Endodermal cell (in vitro differentiated cells): ENCODE measurements at regions not wholly inside any gene's neighbourhood (a gene's known extent, or its start where the extent isn't known, plus 50 kb on each side); places are given as distances from the start of the nearest gene placed in this dataset.
A peak's percentile ranks its signal among the peaks of the same experiment; 100 is the strongest.

ENCODE experiments used
- DNase-seq: peaks from one replicate; pipeline ENCODE4 v3.0.0-alpha.2; 2017
- H3K27ac ChIP-seq: 2 replicates; pipeline ENCODE4 v1.5.1; 2013; ENCODE audit warnings: mild to moderate bottlenecking, low read depth, low read length, moderate library complexity
- H3K27me3 ChIP-seq: 2 replicates; pipeline ENCODE4 v1.6.1; 2013; ENCODE audit warnings: mild to moderate bottlenecking, low read length, moderate library complexity; ENCODE audit not compliant: insufficient read depth, control insufficient read depth, poor library complexity, severe bottlenecking
- H3K36me3 ChIP-seq: 2 replicates; pipeline ENCODE4 v1.7.0; 2013; ENCODE audit warnings: mild to moderate bottlenecking, low read length, moderate library complexity; ENCODE audit not compliant: control insufficient read depth, insufficient read depth
- H3K4me1 ChIP-seq: one replicate; pipeline ENCODE4 v1.7.0; 2013; ENCODE audit warnings: low read length; ENCODE audit not compliant: control insufficient read depth, insufficient read depth
- H3K4me3 ChIP-seq: 2 replicates; pipeline ENCODE4 v1.5.1; 2013; ENCODE audit warnings: mild to moderate bottlenecking, low read length, moderate library complexity
- H3K9ac ChIP-seq: 2 replicates; pipeline ENCODE4 v1.6.1; 2013; ENCODE audit warnings: mild to moderate bottlenecking, low read length, moderate library complexity; ENCODE audit not compliant: poor library complexity, severe bottlenecking; ENCODE audit errors: extremely low read depth
- H3K9me3 ChIP-seq: 2 replicates; pipeline ENCODE4 v1.6.1; 2013; ENCODE audit warnings: mild to moderate bottlenecking, low read length, moderate library complexity; ENCODE audit not compliant: control insufficient read depth
- H3K27ac Mint-ChIP-seq: 2 replicates; pipeline ENCODE4 v1.8.0; 2020; ENCODE audit warnings: mixed read lengths
- H3K27me3 Mint-ChIP-seq: 2 replicates; pipeline ENCODE4 v1.8.0; 2021; ENCODE audit warnings: mild to moderate bottlenecking, mixed read lengths; ENCODE audit not compliant: insufficient read depth
- H3K36me3 Mint-ChIP-seq: 2 replicates; pipeline ENCODE4 v1.8.0; 2020; ENCODE audit warnings: low read depth, mixed read lengths
- H3K4me1 Mint-ChIP-seq: 2 replicates; pipeline ENCODE4 v1.8.0; 2020; ENCODE audit warnings: mixed read lengths
- H3K4me3 Mint-ChIP-seq: 2 replicates; pipeline ENCODE4 v1.8.0; 2020; ENCODE audit warnings: mild to moderate bottlenecking, moderate library complexity, mixed read lengths
- H3K9me3 Mint-ChIP-seq: 2 replicates; pipeline ENCODE4 v1.8.0; 2020; ENCODE audit warnings: mild to moderate bottlenecking, mixed read lengths
- CTCF ChIP-seq: fragments of 200-600 bp; sonication (generic); conservative IDR thresholded peaks from 2 replicates; pipeline ENCODE4 v1.5.0; 2021; ENCODE audit warnings: antibody characterized with exemption, mild to moderate bottlenecking
- WGBS, 2 experiments: methylation state at CpG; one replicate each; pipeline versions ENCODE4 v1.1.5 to v1.1.7; 2013; ENCODE audit warnings: missing lambda C conversion rate in 2 of 2, mixed read lengths in 1 of 2; ENCODE audit not compliant: insufficient coverage in 1 of 2, insufficient read length in 1 of 2; 5-methylcytosine and 5-hydroxymethylcytosine counted together

GRCh38 chr2:239871481-239872435 is 153.4 kb downstream of the NDUFA10 start:
- no peaks in the 10 kb centered on the region for H3K27me3 ChIP-seq
- no peaks in the 10 kb centered on the region for H3K4me1 ChIP-seq
- no peak for TF ChIP-seq CTCF
- 88 to 90% methylated on average over 10 to 14 of the region's 15 CpGs for WGBS, 2 experiments
- Mint-ChIP-seq H3K4me3 (no peak overlapping the region), H3K4me1 (no peaks in the 10 kb centered on the region), H3K27me3 (peaks cover 23% of the 10 kb centered on the region), H3K9me3 (peaks cover 7% of the 10 kb centered on the region), H3K36me3 (no peaks in the 10 kb centered on the region), H3K27ac (no peak overlapping the region)
- no peak overlapping the region for H3K9ac ChIP-seq
- DNase-seq = peak; percentile 31
- peaks cover 14% of the 10 kb centered on the region for H3K9me3 ChIP-seq
- no peak overlapping the region for H3K27ac ChIP-seq
- H3K4me3 ChIP-seq = no peak overlapping the region
- H3K36me3 ChIP-seq = no peaks in the 10 kb centered on the region

GRCh38 chr2:239870863-239871262 is 154.3 kb downstream of the NDUFA10 start:
- Mint-ChIP-seq H3K4me1 (no peaks in the 10 kb centered on the region), H3K36me3 (no peaks in the 10 kb centered on the region), H3K9me3 (peaks cover 7% of the 10 kb centered on the region), H3K4me3 (no peak overlapping the region), H3K27ac (no peak overlapping the region), H3K27me3 (peaks cover 23% of the 10 kb centered on the region)
- Histone ChIP-seq H3K9me3 (peaks cover 22% of the 10 kb centered on the region), H3K9ac (no peak overlapping the region), H3K27ac (no peak overlapping the region), H3K4me1 (no peaks in the 10 kb centered on the region), H3K4me3 (no peak overlapping the region), H3K36me3 (no peaks in the 10 kb centered on the region), H3K27me3 (peaks cover 2% of the 10 kb centered on the region)
- peak; percentile 32 for DNase-seq
- TF ChIP-seq CTCF = no peak
- 85 to 89% methylated on average over 9 to 12 of the region's 12 CpGs for WGBS, 2 experiments

DNA sequence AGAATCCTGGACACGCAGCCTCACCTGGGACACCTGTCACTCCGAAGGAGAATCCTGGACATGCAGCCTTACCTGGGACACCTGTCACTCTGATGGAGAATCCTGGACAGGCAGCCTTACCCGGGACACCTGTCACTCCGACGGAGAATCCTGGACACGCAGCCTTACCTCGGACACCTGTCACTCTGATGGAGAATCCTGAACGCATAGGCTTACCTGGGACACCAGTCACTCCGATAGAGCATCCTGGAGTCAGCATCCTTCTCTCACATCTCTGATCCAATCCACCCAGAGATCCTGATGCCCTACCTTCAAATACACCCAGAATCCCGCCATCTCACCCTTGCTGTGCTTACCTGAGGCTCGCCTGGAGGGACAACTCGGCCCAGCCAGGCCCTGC is 154.9 kb downstream of the NDUFA10 start:
- Mint-ChIP-seq H3K36me3 (no peaks in the 10 kb centered on the region), H3K9me3 (peaks cover 7% of the 10 kb centered on the region)
- WGBS, 2 experiments = 92 to 99% methylated on average over 11 to 12 of the region's 12 CpGs

More for the DNA sequence above, 154.9 kb downstream of the NDUFA10 start:
- no peak overlapping the region for H3K27ac ChIP-seq
- no peaks in the 10 kb centered on the region for H3K36me3 ChIP-seq
- H3K9ac ChIP-seq = no peak overlapping the region
- H3K4me3 Mint-ChIP-seq = no peak overlapping the region
- H3K27me3 ChIP-seq = peaks cover 8% of the 10 kb centered on the region
- peaks cover 22% of the 10 kb centered on the region for H3K9me3 ChIP-seq
- peak; percentile 7 for DNase-seq
- H3K4me1 ChIP-seq = no peaks in the 10 kb centered on the region
- H3K4me1 Mint-ChIP-seq = no peaks in the 10 kb centered on the region
- no peak overlapping the region for H3K4me3 ChIP-seq
- no peak for TF ChIP-seq CTCF
- H3K27ac Mint-ChIP-seq = no peak overlapping the region
- H3K27me3 Mint-ChIP-seq = peaks cover 23% of the 10 kb centered on the region
